HCT116 (cell line): ENCODE measurements at regions not wholly inside any gene's neighbourhood (a gene's known extent, or its start where the extent isn't known, plus 50 kb on each side); places are given as distances from the start of the nearest gene placed in this dataset.

Source experiments
- ATAC-seq: fragments of 200-7000 bp; cut with Tn5 transposase; 2 replicates; pipeline ENCODE4 v1.9.1; 2020; ENCODE audit warnings: mild to moderate bottlenecking, moderate library complexity
- BruUV-seq: library from RNA; stranded (reverse); fragments of 400-500 nt; replicated peaks from 2 replicates; lab custom pipeline; 2021; lab: Mats Ljungman, UMichigan
- CTCF ChIA-PET: fragments of 300-600 bp; sonication (Branson Sonifier 250); formaldehyde crosslinking; loops from one replicate; lab custom pipeline; 2021; ENCODE audit warnings: antibody characterized with exemption; lab: Charles Lee
- POLR2A ChIA-PET: fragments of 300-600, 350-600 bp; sonication (Branson Sonifier 250); formaldehyde crosslinking; loops from one replicate; lab custom pipeline; 2021; ENCODE audit warnings: antibody characterized with exemption; lab: Charles Lee
- RAD21 ChIA-PET, 2 experiments: fragments of 300-600 bp; sonication (Branson Sonifier 250); formaldehyde crosslinking; loops; one replicate each; lab custom pipeline; 2023; ENCODE audit warnings: low total read pairs in 2 of 2; ENCODE audit not compliant: uncharacterized antibody in 2 of 2, unreplicated experiment in 2 of 2, low non-redundant PET in 1 of 2; lab: Charles Lee
- DNase-seq: peaks from one replicate; pipeline ENCODE4 v3.0.0-alpha.2; 2010; ENCODE audit warnings: low read depth, low spot score
- H2AFZ ChIP-seq: fragments of 200-600 bp; shearing (Covaris generic), sonication (generic); 2 replicates; pipeline ENCODE4 v1.6.1; 2017; ENCODE audit warnings: low read depth, mixed run types, mixed read lengths, antibody characterized with exemption, low read length; ENCODE audit not compliant: poor library complexity, severe bottlenecking
- H3K27ac ChIP-seq: 2 replicates; pipeline ENCODE4 v1.5.1; 2012; ENCODE audit warnings: low read depth, low read length
- H3K27me3 ChIP-seq: fragments of 200-600 bp; sonication (generic); 2 replicates; pipeline ENCODE4 v1.6.1; 2016; ENCODE audit warnings: mixed run types, low read length, mixed read lengths; ENCODE audit not compliant: insufficient read depth
- H3K36me3 ChIP-seq, 2 experiments: fragments of 200-500 bp in 1 of 2; fragments of 200-600 bp in 1 of 2; sonication (Bioruptor generic) in 1 of 2; sonication (generic) in 1 of 2; 2 replicates each; pipeline versions ENCODE4 v1.5.1 to v1.6.1; 2014 to 2016; ENCODE audit warnings: low read length in 2 of 2, inconsistent platforms in 1 of 2, mixed read lengths in 1 of 2, mixed run types in 1 of 2; ENCODE audit not compliant: insufficient read depth in 2 of 2, control insufficient read depth in 1 of 2
- H3K4me1 ChIP-seq, 2 experiments: fragments of 200-600 bp in 1 of 2; sonication (generic) in 1 of 2; 2 replicates each; pipeline versions ENCODE4 v1.5.1 to v1.6.1; 2012 to 2017; ENCODE audit warnings: low read length in 2 of 2, inconsistent platforms in 1 of 2, mild to moderate bottlenecking in 1 of 2, mixed read lengths in 1 of 2, mixed run types in 1 of 2, moderate library complexity in 1 of 2; ENCODE audit not compliant: insufficient read depth in 2 of 2, control insufficient read depth in 1 of 2
- H3K4me2 ChIP-seq: fragments of 200-600 bp; sonication (generic); 2 replicates; pipeline ENCODE4 v1.6.1; 2017; ENCODE audit warnings: mixed run types, low read length, mixed read lengths
- H3K4me3 ChIP-seq, 2 experiments: fragments of 200-600 bp in 1 of 2; sonication (generic) in 1 of 2; replicated peaks in 1 of 2; 2 replicates each; pipeline ENCODE4 v1.5.1; 2011 to 2016; ENCODE audit warnings: low read length in 2 of 2, control low read depth in 1 of 2, low read depth in 1 of 2, mild to moderate bottlenecking in 1 of 2, mixed read lengths in 1 of 2, mixed run types in 1 of 2
- H3K79me2 ChIP-seq: fragments of 200-600 bp; sonication (generic); 2 replicates; pipeline ENCODE4 v1.6.1; 2017; ENCODE audit warnings: mild to moderate bottlenecking, mixed run types, low read length, moderate library complexity, mixed read lengths; ENCODE audit not compliant: insufficient read depth
- H3K9ac ChIP-seq: fragments of 200-600 bp; sonication (generic); 2 replicates; pipeline ENCODE4 v1.6.1; 2016; ENCODE audit warnings: low read length, mixed read lengths
- H3K9me2 ChIP-seq: fragments of 200-600 bp; sonication (generic), shearing (Covaris generic); 2 replicates; pipeline ENCODE4 v1.6.1; 2017; ENCODE audit warnings: mixed run types, mild to moderate bottlenecking, moderate library complexity; ENCODE audit not compliant: insufficient read depth
- H3K9me3 ChIP-seq, 2 experiments: fragments of 200-500 bp in 1 of 2; fragments of 200-600 bp in 1 of 2; sonication (Bioruptor generic) in 1 of 2; sonication (generic) in 1 of 2; 2 replicates each; pipeline ENCODE4 v1.6.1; 2014 to 2017; ENCODE audit warnings: low read length in 2 of 2, mixed read lengths in 2 of 2, inconsistent platforms in 1 of 2, low read depth in 1 of 2, mild to moderate bottlenecking in 1 of 2, mixed run types in 1 of 2, moderate library complexity in 1 of 2; ENCODE audit not compliant: control insufficient read depth in 1 of 2, insufficient read depth in 1 of 2
- H4K20me1 ChIP-seq: fragments of 200-600 bp; sonication (generic), shearing (Covaris generic); 2 replicates; pipeline ENCODE4 v1.6.1; 2017; ENCODE audit warnings: mixed run types, mild to moderate bottlenecking, moderate library complexity; ENCODE audit not compliant: insufficient read depth
- ATF3 ChIP-seq: IDR thresholded peaks from 2 replicates; pipeline ENCODE4 v1.6.1; 2012
- ELF1 ChIP-seq: IDR thresholded peaks from 2 replicates; pipeline ENCODE4 v1.6.1; 2012; ENCODE audit warnings: low read depth, borderline replicate concordance
- EZH2phosphoT487 ChIP-seq: fragments of 200-600 bp; IDR thresholded peaks from 2 replicates; pipeline ENCODE4 v1.6.1; 2018; ENCODE audit warnings: antibody characterized with exemption, borderline replicate concordance
- FOSL1 ChIP-seq: IDR thresholded peaks from 2 replicates; pipeline ENCODE4 v1.6.1; 2012; ENCODE audit warnings: low read depth
- JUND ChIP-seq: IDR thresholded peaks from 2 replicates; pipeline ENCODE4 v1.6.1; 2012
- MAX ChIP-seq: IDR thresholded peaks from 2 replicates; pipeline ENCODE4 v1.6.1; 2012
- POLR2A ChIP-seq: IDR thresholded peaks from 2 replicates; pipeline ENCODE4 v1.7.0; 2011; ENCODE audit warnings: borderline replicate concordance; ENCODE audit not compliant: insufficient read depth, insufficient read length; ENCODE audit errors: extremely low read depth
- POLR2AphosphoS5 ChIP-seq: IDR thresholded peaks from 2 replicates; pipeline ENCODE4 v1.6.1; 2011; ENCODE audit warnings: mild to moderate bottlenecking, low read depth, low read length, moderate library complexity
- RAD21 ChIP-seq: IDR thresholded peaks from 2 replicates; pipeline ENCODE4 v1.6.1; 2012; ENCODE audit warnings: low read depth, mild to moderate bottlenecking
- SIN3A ChIP-seq: IDR thresholded peaks from 2 replicates; pipeline ENCODE4 v1.6.1; 2012; ENCODE audit warnings: low read depth
- SP1 ChIP-seq: IDR thresholded peaks from 2 replicates; pipeline ENCODE4 v1.6.1; 2012; ENCODE audit warnings: low read depth
- TCF7L2 ChIP-seq: IDR thresholded peaks from 2 replicates; pipeline ENCODE4 v1.7.0; 2011; ENCODE audit warnings: borderline replicate concordance, inconsistent platforms; ENCODE audit not compliant: insufficient read depth, insufficient read length; ENCODE audit errors: extremely low read depth
- ZFX ChIP-seq: fragments of 450-650 bp; IDR thresholded peaks from 2 replicates; pipeline ENCODE4 v1.6.1; 2017
- ZNF274 ChIP-seq: fragments of 200-500 bp; sonication (Bioruptor generic); IDR thresholded peaks from 2 replicates; pipeline ENCODE4 v1.6.1; 2014; ENCODE audit warnings: mild to moderate bottlenecking, low read depth, low read length, inconsistent platforms
- intact Hi-C: fragments of 100-400 bp; cut with micrococcal nuclease; formaldehyde crosslinking; loops from 2 replicates; pipeline ENCODE4 v1.10.0; 2022

GRCh38 chr3:24965706-24966385, 462.2 kb upstream of the RARB start:
- Histone ChIP-seq H3K4me2 (no peak overlapping the region), H3K27ac (no peak overlapping the region), H3K9me3 (no peaks in the 10 kb centered on the region), H4K20me1 (no peaks in the 10 kb centered on the region), H3K36me3 (no peaks in the 10 kb centered on the region), H2AFZ (no peak overlapping the region), H3K4me1 (no peaks in the 10 kb centered on the region), H3K27me3 (no peaks in the 10 kb centered on the region), H3K9ac (no peak overlapping the region), H3K9me2 (no peaks in the 10 kb centered on the region), H3K4me3 (no peak overlapping the region), H3K79me2 (no peaks in the 10 kb centered on the region)
- TF ChIP-seq ZFX, result no peak
- TF ChIP-seq POLR2AphosphoS5, result no peak
- no peak for TF ChIP-seq FOSL1
- no peak for TF ChIP-seq ZNF274
- TF ChIP-seq ATF3, result no peak
- no peak for TF ChIP-seq TCF7L2
- TF ChIP-seq ELF1, result no peak
- no peak for TF ChIP-seq RAD21
- TF ChIP-seq SIN3A, result no peak
- TF ChIP-seq SP1, result no peak
- TF ChIP-seq POLR2A, result no peak
- TF ChIP-seq JUND, result no peak
- TF ChIP-seq MAX, result no peak
- TF ChIP-seq EZH2phosphoT487, result no peak
- ATAC-seq (no peak), DNase-seq (no peak)
- no TSS peak for BruUV-seq
- POLR2A ChIA-PET, result no interaction called here
- intact Hi-C loops, result no loop called here
- RAD21 ChIA-PET, result no interaction called here
- CTCF ChIA-PET, result no interaction called here
